Breast epithelium (tissue), 3 donors: ENCODE measurements at regions not wholly inside any gene's neighbourhood (a gene's known extent, or its start where the extent isn't known, plus 50 kb on each side); places are given as distances from the start of the nearest gene placed in this dataset.

ENCODE experiments used
- POLR2A ChIP-seq: fragments of 450-650 bp; IDR thresholded peaks from one replicate; pipeline ENCODE4 v1.6.1; 2016; ENCODE audit warnings: antibody characterized with exemption, mild to moderate bottlenecking, moderate library complexity
- TF ChIP-seq, protein P1 (sequence below), 3 donors: fragments of 450-650 bp; IDR thresholded peaks; one replicate each; pipeline ENCODE4 v1.5.1; 2016 to 2017; ENCODE audit warnings: antibody characterized with exemption in 3 of 3, mild to moderate bottlenecking in 3 of 3, moderate library complexity in 3 of 3

GRCh38 chr6:115365783-115366182, 694.9 kb downstream of the FRK start:
- TF ChIP-seq, protein P1, sequence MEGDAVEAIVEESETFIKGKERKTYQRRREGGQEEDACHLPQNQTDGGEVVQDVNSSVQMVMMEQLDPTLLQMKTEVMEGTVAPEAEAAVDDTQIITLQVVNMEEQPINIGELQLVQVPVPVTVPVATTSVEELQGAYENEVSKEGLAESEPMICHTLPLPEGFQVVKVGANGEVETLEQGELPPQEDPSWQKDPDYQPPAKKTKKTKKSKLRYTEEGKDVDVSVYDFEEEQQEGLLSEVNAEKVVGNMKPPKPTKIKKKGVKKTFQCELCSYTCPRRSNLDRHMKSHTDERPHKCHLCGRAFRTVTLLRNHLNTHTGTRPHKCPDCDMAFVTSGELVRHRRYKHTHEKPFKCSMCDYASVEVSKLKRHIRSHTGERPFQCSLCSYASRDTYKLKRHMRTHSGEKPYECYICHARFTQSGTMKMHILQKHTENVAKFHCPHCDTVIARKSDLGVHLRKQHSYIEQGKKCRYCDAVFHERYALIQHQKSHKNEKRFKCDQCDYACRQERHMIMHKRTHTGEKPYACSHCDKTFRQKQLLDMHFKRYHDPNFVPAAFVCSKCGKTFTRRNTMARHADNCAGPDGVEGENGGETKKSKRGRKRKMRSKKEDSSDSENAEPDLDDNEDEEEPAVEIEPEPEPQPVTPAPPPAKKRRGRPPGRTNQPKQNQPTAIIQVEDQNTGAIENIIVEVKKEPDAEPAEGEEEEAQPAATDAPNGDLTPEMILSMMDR (IDR thresholded peaks at IDR 0.05): no peak
- TF ChIP-seq POLR2A: no peak
